AG04450 (cell line): ENCODE measurements at regions not wholly inside any gene's neighbourhood (a gene's known extent, or its start where the extent isn't known, plus 50 kb on each side); places are given as distances from the start of the nearest gene placed in this dataset.

Experiments
- CTCF ChIA-PET: fragments of 300-600, 350-600 bp; formaldehyde crosslinking; extraction: SDS; loops from one replicate; lab custom pipeline; 2022; ENCODE audit warnings: antibody characterized with exemption, inconsistent platforms; lab: Charles Lee
- POLR2A ChIA-PET: fragments of 350-600 bp; formaldehyde crosslinking; extraction: SDS; loops from one replicate; lab custom pipeline; 2021; ENCODE audit warnings: antibody characterized with exemption, inconsistent platforms; lab: Yijun Ruan, JAX
- DNase-seq: peaks from one replicate; pipeline ENCODE4 v3.0.0-alpha.2; 2011; ENCODE audit warnings: low read depth, low spot score
- H3K27ac ChIP-seq: one replicate; pipeline ENCODE4 v1.5.1; 2012; ENCODE audit warnings: low read depth, low read length, control low read depth
- H3K27me3 ChIP-seq: one replicate; pipeline ENCODE4 v1.6.0; 2012; ENCODE audit warnings: low read length; ENCODE audit not compliant: control insufficient read depth, insufficient read depth
- H3K4me3 ChIP-seq: 2 replicates; pipeline ENCODE4 v1.5.1; 2011; ENCODE audit warnings: mild to moderate bottlenecking, low read depth, low read length, control low read depth
- H3K9me3 ChIP-seq: 2 replicates; pipeline ENCODE4 v1.5.1; 2012; ENCODE audit warnings: low read length; ENCODE audit not compliant: control insufficient read depth, insufficient read depth
- CTCF ChIP-seq: IDR thresholded peaks from 2 replicates; pipeline ENCODE4 v1.5.1; 2011; ENCODE audit warnings: low read depth, low read length, control low read depth, inconsistent platforms

- POLR2A ChIA-PET: no interaction called here
- no peak for DNase-seq
- Histone ChIP-seq H3K4me3 (no peak overlapping the region), H3K9me3 (peaks cover 5% of the 10 kb centered on the region; the same call in 1 of the 2 replicates), H3K27me3 (no peaks in the 10 kb centered on the region), H3K27ac (no peak overlapping the region)
- TF ChIP-seq CTCF: no peak
- CTCF ChIA-PET: no interaction called here
Measured at GRCh38 chr16:61002479-61003204, 1033.6 kb downstream of the CDH8 start.

DNA sequence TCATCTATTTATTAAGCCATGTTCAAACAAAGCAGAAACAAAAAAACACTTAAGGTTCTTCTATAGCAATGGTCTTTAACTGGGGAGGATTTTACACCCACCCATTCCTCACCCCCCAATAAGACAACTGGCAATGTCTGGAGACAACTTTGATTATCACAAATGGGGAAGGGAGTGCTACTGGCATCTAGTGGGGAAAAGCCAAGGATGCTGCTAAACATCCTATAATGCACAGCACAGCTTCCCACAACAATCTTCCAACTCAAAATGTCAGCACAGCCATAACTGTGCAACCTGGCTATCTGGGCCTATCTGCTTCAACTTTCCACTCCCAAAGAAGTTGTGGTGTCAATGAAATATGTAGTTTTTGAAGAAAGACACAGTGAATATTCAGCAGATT, 1044.4 kb downstream of the CDH8 start:
- Histone ChIP-seq H3K9me3 (peaks cover 8% of the 10 kb centered on the region; the same call in 1 of the 2 replicates), H3K27me3 (no peaks in the 10 kb centered on the region), H3K4me3 (no peak overlapping the region), H3K27ac (no peak overlapping the region)
- POLR2A ChIA-PET: no interaction called here
- TF ChIP-seq CTCF: no peak
- CTCF ChIA-PET: no interaction called here
- no peak for DNase-seq

DNA sequence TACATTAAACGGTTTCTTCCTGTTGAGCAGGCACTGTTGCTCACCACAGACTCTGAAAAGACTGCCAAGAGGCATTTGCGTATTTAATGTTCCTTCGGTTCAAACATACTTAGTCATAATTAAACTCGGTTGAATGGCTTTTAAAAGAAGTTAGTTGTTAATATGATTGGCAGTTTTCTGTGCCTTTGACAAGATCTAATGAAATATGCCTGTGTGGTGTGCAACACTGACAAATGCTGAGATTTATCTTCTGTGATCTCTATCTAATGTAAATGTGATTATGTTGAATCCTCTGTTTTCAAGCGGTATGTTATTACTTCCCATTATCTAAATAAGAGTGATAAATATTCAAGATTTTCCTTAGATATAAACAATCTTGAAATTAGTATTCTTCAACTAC, 1046.6 kb downstream of the CDH8 start:
- ChIA-PET CTCF (no interaction called here), POLR2A (no interaction called here)
- DNase-seq: no peak
- Histone ChIP-seq H3K4me3 (no peak overlapping the region), H3K9me3 (peaks cover 6% of the 10 kb centered on the region; the same call in 1 of the 2 replicates), H3K27ac (no peak overlapping the region), H3K27me3 (no peaks in the 10 kb centered on the region)
- TF ChIP-seq CTCF: no peak

- Histone ChIP-seq H3K4me3 (no peak overlapping the region), H3K27ac (no peak overlapping the region), H3K9me3 (peaks cover 13% of the 10 kb centered on the region), H3K27me3 (no peaks in the 10 kb centered on the region)
- DNase-seq: no peak
- TF ChIP-seq CTCF: no peak
- CTCF ChIA-PET: no interaction called here
- POLR2A ChIA-PET: no interaction called here
Measured at GRCh38 chr16:60979119-60979518, 1057.1 kb downstream of the CDH8 start.

GRCh38 chr16:60949800-60950199, 1086.4 kb downstream of the CDH8 start:
- Histone ChIP-seq H3K27me3 (no peaks in the 10 kb centered on the region), H3K27ac (no peak overlapping the region), H3K4me3 (no peak overlapping the region), H3K9me3 (peaks cover 6% of the 10 kb centered on the region)
- no peak for DNase-seq
- no peak for TF ChIP-seq CTCF
- POLR2A ChIA-PET: no interaction called here
- CTCF ChIA-PET: no interaction called here
